ENCODE measurements at regions not wholly inside any gene's neighbourhood (a gene's known extent, or its start where the extent isn't known, plus 50 kb on each side); places are given as distances from the start of the nearest gene placed in this dataset.

- H3K4me3 ChIP-seq (ENCODE audit: low read length): no peak overlapping the region
- H3K4me1 ChIP-seq (ENCODE audit: control insufficient read depth, insufficient read depth, low read length): peaks cover 35% of the 10 kb centered on the region
- H3K36me3 ChIP-seq (ENCODE audit: control insufficient read depth, insufficient read depth, low read length, severe bottlenecking): no peaks in the 10 kb centered on the region
- peak; percentile 18 for DNase-seq (ENCODE audit: low read depth)
- H3K9me3 ChIP-seq (ENCODE audit: control insufficient read depth, low read length): no peaks in the 10 kb centered on the region
- H3K9ac ChIP-seq (ENCODE audit: low read length): no peak overlapping the region
- H3K27me3 ChIP-seq (replicated peaks; ENCODE audit: control insufficient read depth, insufficient read depth, low read length): no peaks in the 10 kb centered on the region
Observed at GRCh38 chr7:137080516-137081203, 212.2 kb downstream of the CHRM2 start.

- no peak for DNase-seq (ENCODE audit: low read depth)
- H3K27me3 ChIP-seq (replicated peaks; ENCODE audit: control insufficient read depth, insufficient read depth, low read length): no peaks in the 10 kb centered on the region
- H3K9ac ChIP-seq (ENCODE audit: low read length): no peak overlapping the region
- no peaks in the 10 kb centered on the region for H3K36me3 ChIP-seq (ENCODE audit: control insufficient read depth, insufficient read depth, low read length, severe bottlenecking)
- H3K4me1 ChIP-seq (ENCODE audit: control insufficient read depth, insufficient read depth, low read length): peaks cover 38% of the 10 kb centered on the region
- no peak overlapping the region for H3K4me3 ChIP-seq (ENCODE audit: low read length)
- H3K9me3 ChIP-seq (ENCODE audit: control insufficient read depth, low read length): no peaks in the 10 kb centered on the region
Observed at GRCh38 chr7:137078781-137079180, 210.3 kb downstream of the CHRM2 start.

GRCh38 chr7:137074391-137075030, 206.1 kb downstream of the CHRM2 start:
- H3K36me3 ChIP-seq (ENCODE audit: control insufficient read depth, insufficient read depth, low read length, severe bottlenecking): no peaks in the 10 kb centered on the region
- no peak overlapping the region for H3K4me3 ChIP-seq (ENCODE audit: low read length)
- H3K27me3 ChIP-seq (replicated peaks; ENCODE audit: control insufficient read depth, insufficient read depth, low read length): no peaks in the 10 kb centered on the region
- H3K9ac ChIP-seq (ENCODE audit: low read length): no peak overlapping the region
- H3K4me1 ChIP-seq (ENCODE audit: control insufficient read depth, insufficient read depth, low read length): peaks cover 24% of the 10 kb centered on the region
- DNase-seq (ENCODE audit: low read depth): peak; percentile 75
- H3K9me3 ChIP-seq (ENCODE audit: control insufficient read depth, low read length): no peaks in the 10 kb centered on the region

DNA sequence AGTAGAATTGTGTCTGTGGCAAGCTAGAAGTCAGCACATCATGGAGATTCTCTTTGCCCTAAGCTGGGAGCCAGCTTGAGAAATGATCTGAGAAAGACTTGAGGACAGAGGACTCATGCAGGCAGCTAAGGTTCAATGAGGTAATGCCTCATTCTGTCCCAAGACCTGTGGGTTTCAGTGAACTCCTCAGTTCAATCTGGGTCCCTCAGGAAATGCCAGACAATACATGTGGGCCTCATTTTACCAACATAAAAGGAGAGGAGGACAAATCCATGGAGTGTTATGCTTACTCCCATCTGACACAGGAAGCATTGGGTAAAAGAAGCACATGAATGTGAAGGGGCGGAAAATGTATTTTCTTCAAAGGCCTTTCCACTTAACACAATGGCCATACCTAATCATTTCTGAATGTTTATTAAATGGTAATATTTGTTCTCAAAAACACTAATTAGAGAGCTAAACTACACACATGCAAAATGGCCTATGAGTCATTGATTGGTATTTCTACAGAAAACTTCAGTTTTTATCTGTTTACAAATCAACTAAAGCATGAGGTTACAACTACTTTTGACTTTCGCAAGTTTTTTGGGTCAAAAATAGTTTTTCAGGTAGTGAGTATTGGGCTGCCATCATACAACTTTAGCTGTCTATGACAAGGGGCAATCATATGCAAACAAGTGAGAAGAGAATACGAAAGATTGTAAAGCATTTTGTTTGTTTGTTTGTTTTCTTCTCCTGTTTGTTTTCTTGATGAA, 205.3 kb downstream of the CHRM2 start:
- Histone ChIP-seq H3K4me3 (ENCODE audit: low read length) (no peak overlapping the region), H3K9ac (ENCODE audit: low read length) (no peak overlapping the region), H3K36me3 (ENCODE audit: control insufficient read depth, insufficient read depth, low read length, severe bottlenecking) (no peaks in the 10 kb centered on the region), H3K4me1 (ENCODE audit: control insufficient read depth, insufficient read depth, low read length) (peaks cover 29% of the 10 kb centered on the region), H3K27me3 (replicated peaks; ENCODE audit: control insufficient read depth, insufficient read depth, low read length) (no peaks in the 10 kb centered on the region), H3K9me3 (ENCODE audit: control insufficient read depth, low read length) (no peaks in the 10 kb centered on the region)
- peak; percentile 56 for DNase-seq (ENCODE audit: low read depth)

Data from adipocyte (in vitro differentiated cells).